Spinal cord (tissue), 9 donors: ENCODE measurements at regions not wholly inside any gene's neighbourhood (a gene's known extent, or its start where the extent isn't known, plus 50 kb on each side); places are given as distances from the start of the nearest gene placed in this dataset.

Experiments
- DNase-seq, 6 donors: peaks; one replicate each; pipeline versions ENCODE4 v3.0.0 to v3.0.0-alpha.2; 2013 to 2015; ENCODE audit warnings: low spot score in 6 of 6, low read depth in 4 of 6
- H3K27ac ChIP-seq: one replicate; pipeline ENCODE4 v1.5.1; 2013; ENCODE audit warnings: low read depth, low read length, control low read depth
- H3K27me3 ChIP-seq: one replicate; pipeline ENCODE4 v1.6.1; 2013; ENCODE audit warnings: low read length; ENCODE audit not compliant: control insufficient read depth, insufficient read depth
- H3K36me3 ChIP-seq: one replicate; pipeline ENCODE4 v1.6.1; 2013; ENCODE audit warnings: low read length; ENCODE audit not compliant: control insufficient read depth, insufficient read depth
- H3K4me1 ChIP-seq: one replicate; pipeline ENCODE4 v1.6.1; 2013; ENCODE audit warnings: low read length; ENCODE audit not compliant: control insufficient read depth, insufficient read depth
- H3K4me3 ChIP-seq: one replicate; pipeline ENCODE4 v1.5.1; 2013; ENCODE audit warnings: low read depth, low read length, control low read depth
- H3K9me3 ChIP-seq: one replicate; pipeline ENCODE4 v1.6.1; 2013; ENCODE audit warnings: low read length; ENCODE audit not compliant: control insufficient read depth, insufficient read depth
- WGBS: methylation state at CpG from one replicate; pipeline ENCODE4 v1.1.5; 2013; ENCODE audit warnings: missing lambda C conversion rate; ENCODE audit not compliant: insufficient coverage; 5-methylcytosine and 5-hydroxymethylcytosine counted together
- donor health status: healthy.

DNA sequence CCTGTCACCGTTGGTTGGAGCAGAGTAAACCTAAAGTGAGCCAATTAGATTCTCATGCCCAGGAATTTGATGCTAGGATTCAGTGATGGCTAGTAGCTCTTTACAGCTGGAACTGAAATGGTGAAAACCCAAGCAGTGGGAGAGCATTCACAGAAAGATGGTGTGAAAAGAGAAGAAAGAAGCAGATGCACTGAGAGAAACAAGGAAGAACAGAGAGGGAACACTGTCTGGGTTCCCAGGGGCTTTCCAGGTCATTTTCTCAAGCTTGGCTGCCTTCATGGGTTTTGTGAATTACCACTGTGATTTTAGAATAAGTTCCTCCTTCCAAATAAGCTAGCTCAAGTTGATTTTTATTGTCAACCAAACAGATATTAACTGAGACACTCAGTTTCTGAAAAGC, 104.1 kb upstream of the AKIRIN2 start:
- no peaks in the 10 kb centered on the region for H3K36me3 ChIP-seq
- no peak overlapping the region for H3K27ac ChIP-seq
- H3K27me3 ChIP-seq: no peaks in the 10 kb centered on the region
- no peaks in the 10 kb centered on the region for H3K4me1 ChIP-seq
- H3K9me3 ChIP-seq: no peaks in the 10 kb centered on the region
- 77% methylated on average over 1 of the region's 1 CpG for WGBS
- H3K4me3 ChIP-seq: no peak overlapping the region
- peak in 1 of 6 donors; percentile 10 for DNase-seq

DNA sequence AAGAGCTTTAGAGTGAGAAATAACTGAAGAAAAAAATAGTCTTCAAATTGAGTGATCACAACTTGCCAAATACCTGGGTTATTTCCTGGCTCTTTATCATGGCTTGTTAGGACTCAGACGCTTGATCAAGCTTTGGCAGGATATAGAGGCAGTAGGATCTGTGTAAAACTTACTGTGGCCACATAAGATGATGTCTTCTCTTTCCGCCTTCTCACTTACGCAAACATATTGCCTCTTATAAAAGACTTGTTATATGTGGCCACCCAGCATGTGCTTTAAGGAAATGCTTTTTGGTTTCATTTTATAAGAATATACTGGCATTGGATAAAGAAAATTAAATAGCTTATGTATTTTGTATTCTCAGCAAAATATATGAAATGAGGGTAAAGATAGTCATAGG, 101.8 kb upstream of the AKIRIN2 start:
- no peak for DNase-seq
- WGBS: no CpG with 5 or more reads among the region's 3 CpGs
- no peaks in the 10 kb centered on the region for H3K27me3 ChIP-seq
- H3K36me3 ChIP-seq: no peaks in the 10 kb centered on the region
- H3K27ac ChIP-seq: no peak overlapping the region
- H3K9me3 ChIP-seq: no peaks in the 10 kb centered on the region
- no peak overlapping the region for H3K4me3 ChIP-seq
- H3K4me1 ChIP-seq: no peaks in the 10 kb centered on the region

DNA sequence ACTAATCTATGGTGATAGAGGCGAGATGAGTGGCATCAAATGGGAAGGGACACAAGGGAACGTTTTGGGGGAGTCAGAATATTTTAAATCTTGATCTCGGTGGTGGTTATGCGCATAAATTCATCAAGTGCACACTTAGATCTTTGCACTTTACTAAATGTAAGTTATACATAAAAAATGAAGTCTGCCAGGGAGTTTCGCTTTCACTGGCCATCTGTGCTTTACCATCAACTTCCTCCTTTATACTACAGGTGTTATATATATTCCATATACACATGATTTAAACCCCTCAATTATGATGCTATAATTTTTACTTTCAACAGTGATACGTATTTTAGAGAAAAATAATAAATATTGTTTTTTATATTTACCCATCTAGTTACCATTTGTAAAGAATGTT, 97.6 kb upstream of the AKIRIN2 start:
- Histone ChIP-seq H3K9me3 (no peaks in the 10 kb centered on the region), H3K4me1 (peaks cover 5% of the 10 kb centered on the region), H3K27ac (no peak overlapping the region), H3K27me3 (no peaks in the 10 kb centered on the region), H3K4me3 (no peak overlapping the region), H3K36me3 (no peaks in the 10 kb centered on the region)
- WGBS: no CpG with 5 or more reads among the region's 6 CpGs
- no peak for DNase-seq

DNA sequence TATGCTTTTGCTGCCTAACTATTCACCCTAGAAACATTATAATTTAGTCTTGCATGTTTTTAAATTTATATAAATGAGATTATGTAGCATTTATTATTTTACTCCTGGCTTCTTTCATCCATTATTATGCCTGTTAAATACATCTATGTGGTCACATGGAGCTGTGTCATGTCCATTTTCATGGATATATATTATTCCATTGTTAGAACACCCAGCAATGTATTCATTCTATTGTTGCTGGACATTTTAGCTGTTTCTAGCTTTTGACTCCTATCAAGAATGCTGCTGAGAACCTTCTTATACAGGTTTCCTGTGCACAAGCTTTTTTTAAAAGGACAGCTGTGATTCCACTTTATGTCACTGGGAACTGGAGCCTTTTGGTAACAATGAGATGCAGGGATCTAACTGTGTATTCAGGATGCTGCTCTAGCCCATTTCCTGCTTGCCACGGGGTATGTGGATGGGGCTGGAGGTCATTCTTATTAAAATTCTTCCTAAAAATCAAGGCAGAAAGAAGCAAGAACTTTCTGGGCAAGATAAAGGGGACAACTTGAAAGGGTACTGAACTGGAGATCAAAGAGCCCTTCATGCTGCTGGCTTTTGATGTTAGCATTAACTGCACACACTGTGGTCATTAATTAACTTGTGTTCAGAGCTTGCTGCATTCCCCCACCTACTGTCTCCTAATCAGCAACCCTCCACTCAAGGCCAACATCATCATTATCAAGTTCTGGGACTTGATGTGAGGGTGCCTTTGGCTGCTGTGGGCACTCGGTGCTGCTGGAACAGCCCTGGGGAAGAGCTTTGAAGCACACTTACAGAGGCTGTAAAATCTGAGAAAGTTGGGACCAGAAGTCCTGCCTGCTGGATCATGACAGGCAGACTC, 96.6 kb upstream of the AKIRIN2 start:
- H3K27ac ChIP-seq: no peak overlapping the region
- no peaks in the 10 kb centered on the region for H3K27me3 ChIP-seq
- H3K36me3 ChIP-seq: no peaks in the 10 kb centered on the region
- H3K4me1 ChIP-seq: peaks cover 5% of the 10 kb centered on the region
- no peak overlapping the region for H3K4me3 ChIP-seq
- WGBS: 38% methylated on average over 1 of the region's 2 CpGs
- DNase-seq: no peak
- H3K9me3 ChIP-seq: no peaks in the 10 kb centered on the region

DNA sequence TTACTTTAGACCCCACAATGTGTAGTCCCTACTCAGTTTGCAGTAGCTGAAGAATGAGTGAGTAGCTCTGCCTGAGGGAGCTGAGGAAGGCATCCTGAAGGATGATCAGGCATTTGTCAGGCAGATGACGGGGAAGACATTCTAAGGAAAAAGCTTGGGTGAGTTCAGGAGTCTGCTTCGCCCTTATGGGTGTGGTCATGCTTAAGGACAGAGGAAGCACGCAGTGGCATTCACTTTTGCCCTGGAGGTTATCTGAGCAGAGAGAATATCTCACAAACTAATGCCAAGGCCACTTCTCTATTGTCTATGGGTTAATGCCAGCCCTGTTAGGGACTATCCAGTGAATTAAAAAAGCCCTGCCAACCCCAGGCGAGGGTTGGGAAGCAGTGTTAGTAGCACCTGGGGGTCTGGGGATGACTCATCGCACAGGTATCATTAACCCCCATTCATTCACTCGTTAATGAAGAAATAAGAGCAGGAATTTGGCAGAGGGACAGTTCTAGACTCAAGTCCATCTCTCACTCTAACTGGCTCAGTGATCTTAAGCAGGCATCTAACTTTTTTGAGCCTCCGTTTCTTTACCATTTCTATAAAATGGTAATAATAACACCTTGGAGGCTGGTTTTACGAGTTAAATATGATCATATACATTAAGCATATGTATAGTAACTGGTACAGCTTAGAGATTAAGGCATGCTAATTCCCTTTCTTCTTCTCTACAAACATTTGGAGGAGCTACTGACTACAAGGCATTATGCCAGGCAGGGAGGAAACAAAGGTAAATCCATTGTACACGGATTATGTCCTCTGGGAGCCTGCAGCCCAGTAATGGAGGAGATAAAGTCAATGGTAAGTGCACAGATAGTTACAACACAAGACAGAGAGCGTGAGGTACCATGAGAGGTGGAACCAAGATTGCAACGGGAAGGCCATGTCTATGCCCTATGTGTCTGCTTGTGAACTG, 93.2 kb upstream of the AKIRIN2 start:
- Histone ChIP-seq H3K9me3 (no peaks in the 10 kb centered on the region), H3K27ac (no peak overlapping the region), H3K4me3 (no peak overlapping the region), H3K27me3 (no peaks in the 10 kb centered on the region), H3K36me3 (no peaks in the 10 kb centered on the region), H3K4me1 (peaks cover 5% of the 10 kb centered on the region)
- WGBS: 84% methylated on average over 7 of the region's 11 CpGs
- no peak for DNase-seq

DNA sequence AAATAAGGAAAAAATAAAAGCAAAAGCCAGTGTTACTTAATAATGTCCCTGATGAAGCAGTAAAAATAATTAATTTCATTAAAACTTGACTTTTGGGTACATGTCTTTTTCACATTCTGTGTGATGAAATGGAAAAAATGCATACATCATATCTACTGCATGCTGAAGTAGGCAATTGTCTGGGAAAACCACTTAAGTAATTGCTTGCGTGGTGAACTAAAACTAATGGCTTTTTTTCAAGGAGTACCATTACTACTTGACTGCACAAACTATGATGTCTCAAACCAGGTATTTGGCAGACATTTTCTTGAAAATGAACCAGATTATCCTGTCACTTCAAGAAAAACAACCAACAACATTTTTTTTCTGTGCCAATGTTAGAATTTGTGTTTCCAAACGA, 91.3 kb upstream of the AKIRIN2 start:
- no peak overlapping the region for H3K4me3 ChIP-seq
- H3K27me3 ChIP-seq: no peaks in the 10 kb centered on the region
- peaks cover 5% of the 10 kb centered on the region for H3K4me1 ChIP-seq
- DNase-seq: peak in 1 of 6 donors; percentile 68
- WGBS: no CpG with 5 or more reads among the region's 2 CpGs
- no peaks in the 10 kb centered on the region for H3K9me3 ChIP-seq
- H3K36me3 ChIP-seq: no peaks in the 10 kb centered on the region
- H3K27ac ChIP-seq: no peak overlapping the region

DNA sequence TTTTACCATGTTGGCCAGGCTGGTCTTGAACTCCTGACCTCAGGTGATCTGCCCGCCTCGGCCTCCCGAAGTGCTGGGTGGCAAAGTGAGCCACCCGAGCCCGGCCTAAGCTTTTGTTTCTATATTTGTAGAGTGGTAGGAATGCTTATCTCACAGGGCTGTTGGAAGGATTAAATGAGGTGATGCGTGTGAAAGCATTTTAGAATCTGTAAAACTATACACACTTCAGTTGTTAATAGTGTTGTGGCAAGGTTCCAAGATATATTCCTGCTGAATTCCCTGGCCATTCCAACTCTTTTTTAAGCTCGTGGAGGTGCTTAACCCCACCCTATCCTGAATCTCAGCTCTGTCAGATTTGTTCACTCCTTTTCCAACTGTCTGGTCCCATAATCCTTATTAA, 89.9 kb upstream of the AKIRIN2 start:
- WGBS: no CpG with 5 or more reads among the region's 7 CpGs
- no peak for DNase-seq
- Histone ChIP-seq H3K9me3 (no peaks in the 10 kb centered on the region), H3K4me1 (peaks cover 5% of the 10 kb centered on the region), H3K4me3 (no peak overlapping the region), H3K27me3 (no peaks in the 10 kb centered on the region), H3K27ac (no peak overlapping the region), H3K36me3 (no peaks in the 10 kb centered on the region)

DNA sequence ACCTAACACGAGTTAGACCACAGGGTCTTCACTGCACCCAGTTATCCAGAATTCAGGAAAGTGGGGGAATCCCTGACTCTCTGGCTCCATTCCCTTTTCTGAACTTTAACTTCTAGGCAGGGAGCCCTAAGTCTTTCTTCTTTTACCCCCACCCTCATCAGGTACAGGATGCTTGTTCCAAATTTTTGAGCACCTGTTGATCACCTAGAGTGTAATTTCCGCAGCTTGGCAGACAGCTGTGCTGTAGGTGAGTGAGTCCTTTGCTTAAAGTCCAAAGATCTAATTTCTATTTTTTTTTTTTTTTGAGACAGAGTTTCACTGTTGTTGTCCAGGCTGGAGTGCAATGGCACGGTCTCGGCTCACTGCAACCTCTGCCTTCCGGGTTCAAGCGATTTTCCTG, 89.5 kb upstream of the AKIRIN2 start:
- peaks cover 3% of the 10 kb centered on the region for H3K4me1 ChIP-seq
- no peaks in the 10 kb centered on the region for H3K36me3 ChIP-seq
- H3K4me3 ChIP-seq: no peak overlapping the region
- no peaks in the 10 kb centered on the region for H3K9me3 ChIP-seq
- WGBS: 100% methylated on average over 1 of the region's 6 CpGs
- H3K27ac ChIP-seq: no peak overlapping the region
- no peak for DNase-seq
- H3K27me3 ChIP-seq: no peaks in the 10 kb centered on the region

DNA sequence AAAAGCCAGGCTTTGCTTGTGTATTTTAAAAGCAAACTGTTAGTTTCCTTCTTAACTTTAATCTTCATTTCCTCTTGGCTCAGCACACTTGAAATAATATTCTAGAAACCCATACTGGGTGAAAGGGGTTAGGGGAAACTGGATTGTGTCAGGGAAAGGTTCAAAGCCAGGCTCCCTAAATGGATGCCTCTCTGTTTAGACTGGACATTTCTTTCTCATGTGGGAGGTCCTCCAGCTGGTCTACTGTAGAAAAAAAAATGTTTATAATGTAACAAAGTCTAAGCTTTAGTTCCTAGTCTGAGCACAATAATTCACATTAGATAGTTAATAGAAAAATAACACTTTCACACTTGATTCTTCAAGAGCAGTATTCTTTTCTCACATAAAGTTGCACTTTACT, 89.0 kb upstream of the AKIRIN2 start:
- Histone ChIP-seq H3K4me3 (no peak overlapping the region), H3K9me3 (no peaks in the 10 kb centered on the region), H3K4me1 (no peaks in the 10 kb centered on the region), H3K27me3 (no peaks in the 10 kb centered on the region), H3K27ac (no peak overlapping the region), H3K36me3 (no peaks in the 10 kb centered on the region)
- DNase-seq: no peak
